ENCODE measurements at regions not wholly inside any gene's neighbourhood (a gene's known extent, or its start where the extent isn't known, plus 50 kb on each side); places are given as distances from the start of the nearest gene placed in this dataset.
"Not testable (repeated sequence)": the region's sequence is repeated elsewhere in the genome, so short reads cannot be mapped to it uniquely, and the experiment has no call there.

DNA sequence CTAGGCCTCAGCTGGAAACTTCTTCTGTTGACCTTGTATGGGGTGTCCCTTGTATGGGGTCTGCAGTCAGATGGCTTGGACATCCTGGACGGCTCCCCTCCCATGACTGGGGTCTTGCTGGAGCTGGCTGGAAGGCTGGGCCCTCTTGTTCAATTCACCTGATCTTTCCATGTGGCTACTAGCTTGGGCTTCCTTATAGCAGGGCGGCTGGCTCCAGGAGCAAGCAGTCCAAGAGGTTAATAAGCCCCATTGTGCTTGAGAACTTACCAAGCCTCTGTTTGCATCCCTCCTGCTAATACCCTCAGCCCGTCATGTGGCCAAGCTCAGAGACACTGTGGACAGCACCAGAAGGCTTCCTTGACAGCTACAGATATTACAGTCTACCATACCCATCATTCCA is 111.6 kb upstream of the NPAS2 start:
- Mint-ChIP-seq H3K4me3 (no peak overlapping the region), H3K27me3 (ENCODE audit: insufficient read depth, low read depth) (peaks cover 2% of the 10 kb centered on the region), H3K4me1 (no peaks in the 10 kb centered on the region), H3K9me3 (no peaks in the 10 kb centered on the region), H3K36me3 (no peaks in the 10 kb centered on the region), H3K27ac (no peak overlapping the region)
- Histone ChIP-seq H3K9ac (no peak overlapping the region), H3K79me2 (ENCODE audit: low read depth) (no peaks in the 10 kb centered on the region), H3K4me3 (no peak overlapping the region), H3K36me3 (no peaks in the 10 kb centered on the region), H3K4me2 (no peak overlapping the region), H3K27me3 (no peaks in the 10 kb centered on the region), H3K9me3 (ENCODE audit: low read depth) (no peaks in the 10 kb centered on the region), H2AFZ (replicated peaks) (no peak overlapping the region), H4K20me1 (ENCODE audit: low read depth) (no peaks in the 10 kb centered on the region), H3F3A (ENCODE audit: low read depth) (no peaks in the 10 kb centered on the region), H3K4me1 (no peaks in the 10 kb centered on the region), H3K27ac (no peak overlapping the region)
- TF ChIP-seq EZH2 (IDR thresholded peaks at IDR 0.05) (no peak), EZH2phosphoT487 (IDR thresholded peaks at IDR 0.05) (no peak)
- TF ChIP-seq, protein P1, sequence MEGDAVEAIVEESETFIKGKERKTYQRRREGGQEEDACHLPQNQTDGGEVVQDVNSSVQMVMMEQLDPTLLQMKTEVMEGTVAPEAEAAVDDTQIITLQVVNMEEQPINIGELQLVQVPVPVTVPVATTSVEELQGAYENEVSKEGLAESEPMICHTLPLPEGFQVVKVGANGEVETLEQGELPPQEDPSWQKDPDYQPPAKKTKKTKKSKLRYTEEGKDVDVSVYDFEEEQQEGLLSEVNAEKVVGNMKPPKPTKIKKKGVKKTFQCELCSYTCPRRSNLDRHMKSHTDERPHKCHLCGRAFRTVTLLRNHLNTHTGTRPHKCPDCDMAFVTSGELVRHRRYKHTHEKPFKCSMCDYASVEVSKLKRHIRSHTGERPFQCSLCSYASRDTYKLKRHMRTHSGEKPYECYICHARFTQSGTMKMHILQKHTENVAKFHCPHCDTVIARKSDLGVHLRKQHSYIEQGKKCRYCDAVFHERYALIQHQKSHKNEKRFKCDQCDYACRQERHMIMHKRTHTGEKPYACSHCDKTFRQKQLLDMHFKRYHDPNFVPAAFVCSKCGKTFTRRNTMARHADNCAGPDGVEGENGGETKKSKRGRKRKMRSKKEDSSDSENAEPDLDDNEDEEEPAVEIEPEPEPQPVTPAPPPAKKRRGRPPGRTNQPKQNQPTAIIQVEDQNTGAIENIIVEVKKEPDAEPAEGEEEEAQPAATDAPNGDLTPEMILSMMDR (IDR thresholded peaks at IDR 0.05), result no peak
- no peak for DNase-seq (ENCODE audit: low spot score)

DNA sequence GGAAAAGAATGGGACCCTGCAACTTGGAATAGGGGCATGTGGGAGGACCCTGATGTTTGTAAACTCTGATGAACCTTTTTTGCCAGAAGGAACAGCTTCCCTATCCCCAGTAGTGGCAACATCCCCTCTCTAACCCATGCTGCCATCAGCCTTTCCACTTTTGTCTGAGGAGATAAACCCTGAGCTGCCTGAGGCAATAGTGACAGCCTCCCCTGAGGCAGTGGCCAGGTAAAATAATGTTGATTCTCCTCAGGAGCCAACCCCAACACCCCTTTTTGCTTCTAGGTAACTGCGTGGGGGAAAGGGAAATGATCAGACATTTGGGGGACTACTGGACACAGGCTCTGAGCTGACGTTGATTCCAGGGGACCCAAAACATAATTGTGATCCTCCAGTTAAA is 106.8 kb upstream of the NPAS2 start:
- no peak for DNase-seq (ENCODE audit: low spot score)
- Histone ChIP-seq H3K9me3 (ENCODE audit: low read depth) (no peaks in the 10 kb centered on the region), H3K4me3 (no peak overlapping the region), H2AFZ (replicated peaks) (no peak overlapping the region), H3K9ac (no peak overlapping the region), H3K27me3 (no peaks in the 10 kb centered on the region), H3K4me1 (no peaks in the 10 kb centered on the region), H3F3A (ENCODE audit: low read depth) (no peaks in the 10 kb centered on the region), H3K36me3 (no peaks in the 10 kb centered on the region), H3K27ac (no peak overlapping the region), H4K20me1 (ENCODE audit: low read depth) (no peaks in the 10 kb centered on the region), H3K79me2 (ENCODE audit: low read depth) (no peaks in the 10 kb centered on the region), H3K4me2 (no peak overlapping the region)
- Mint-ChIP-seq H3K27ac (no peak overlapping the region), H3K36me3 (no peaks in the 10 kb centered on the region), H3K9me3 (no peaks in the 10 kb centered on the region), H3K4me1 (no peaks in the 10 kb centered on the region), H3K4me3 (no peak overlapping the region), H3K27me3 (ENCODE audit: insufficient read depth, low read depth) (peaks cover 2% of the 10 kb centered on the region)
- TF ChIP-seq EZH2 (IDR thresholded peaks at IDR 0.05) (no peak), EZH2phosphoT487 (IDR thresholded peaks at IDR 0.05) (no peak)
- TF ChIP-seq, protein P1 (IDR thresholded peaks at IDR 0.05), result no peak

DNA sequence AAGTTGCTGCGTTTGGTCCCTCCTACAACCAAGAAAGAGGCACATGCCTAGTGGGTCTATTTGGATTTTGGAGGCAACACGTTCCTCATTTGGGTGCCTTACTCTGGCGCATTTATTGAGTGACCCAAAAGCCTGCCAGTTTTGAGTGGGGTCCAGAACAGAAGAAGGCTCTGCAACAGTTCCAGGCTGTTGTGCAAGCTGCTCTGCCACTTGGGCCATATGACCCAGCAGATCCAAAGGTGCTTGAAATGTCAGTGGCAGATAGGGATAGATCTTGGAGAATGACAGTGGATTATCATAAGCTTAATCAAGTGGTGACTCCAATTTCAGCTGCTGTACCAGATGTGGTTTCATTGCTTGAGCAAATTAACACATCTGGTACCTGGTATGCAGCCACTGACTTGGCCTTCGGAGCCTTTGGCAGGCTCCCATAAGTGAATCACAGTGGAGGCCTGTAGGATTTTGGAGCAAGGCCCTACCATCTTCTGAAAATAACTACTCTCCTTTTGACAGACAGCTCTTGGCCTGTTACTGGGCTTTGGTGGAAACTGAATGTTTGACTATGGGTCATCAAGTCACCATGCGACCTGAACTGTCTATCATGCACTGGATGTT is 105.4 kb upstream of the NPAS2 start:
- not testable (repeated sequence) for H3K4me3 Mint-ChIP-seq; H3K36me3 Mint-ChIP-seq; DNase-seq (ENCODE audit: low spot score)

DNA sequence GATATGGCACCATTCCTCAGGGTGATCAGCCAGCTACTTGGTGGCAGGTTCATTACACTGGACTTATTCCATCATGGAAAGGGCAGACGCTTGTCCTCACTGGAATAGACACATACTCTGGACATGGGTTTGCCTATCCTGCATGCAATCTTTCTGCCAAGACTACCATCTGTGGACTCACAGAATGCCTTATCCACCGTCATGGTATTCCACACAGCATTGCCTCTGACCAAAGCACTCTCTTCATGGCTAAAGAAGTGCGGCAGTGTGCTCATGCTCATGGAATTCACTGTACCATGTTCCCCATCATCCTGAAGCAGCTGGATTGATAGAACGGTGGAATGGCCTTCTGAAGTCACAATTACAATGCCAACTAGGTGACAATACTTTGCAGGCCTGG is 104.1 kb upstream of the NPAS2 start:
- H3K9me3 ChIP-seq (ENCODE audit: low read depth); H3K4me3 ChIP-seq; H4K20me1 ChIP-seq (ENCODE audit: low read depth); H3K79me2 ChIP-seq (ENCODE audit: low read depth); H2AFZ ChIP-seq (replicated peaks); H3K36me3 ChIP-seq; H3K4me1 Mint-ChIP-seq; H3K27ac ChIP-seq; DNase-seq (ENCODE audit: low spot score); H3K36me3 Mint-ChIP-seq; H3K9me3 Mint-ChIP-seq; H3K27me3 ChIP-seq; H3K4me3 Mint-ChIP-seq; H3K27ac Mint-ChIP-seq; H3K4me2 ChIP-seq; H3K9ac ChIP-seq; H3K27me3 Mint-ChIP-seq (ENCODE audit: insufficient read depth, low read depth); H3K4me1 ChIP-seq; H3F3A ChIP-seq (ENCODE audit: low read depth): not testable (repeated sequence)

More for the DNA sequence above, 105.4 kb upstream of the NPAS2 start:
- H3K4me3 ChIP-seq; H3K27ac ChIP-seq; H3K27me3 ChIP-seq; H3K27me3 Mint-ChIP-seq (ENCODE audit: insufficient read depth, low read depth); H3F3A ChIP-seq (ENCODE audit: low read depth); H3K4me2 ChIP-seq; H3K4me1 Mint-ChIP-seq; H3K27ac Mint-ChIP-seq; H3K9me3 ChIP-seq (ENCODE audit: low read depth); H3K36me3 ChIP-seq; H2AFZ ChIP-seq (replicated peaks); H3K9me3 Mint-ChIP-seq; H3K4me1 ChIP-seq; H3K9ac ChIP-seq; H4K20me1 ChIP-seq (ENCODE audit: low read depth); H3K79me2 ChIP-seq (ENCODE audit: low read depth): not testable (repeated sequence)
